ENCODE measurements at regions not wholly inside any gene's neighbourhood (a gene's known extent, or its start where the extent isn't known, plus 50 kb on each side); places are given as distances from the start of the nearest gene placed in this dataset.

DNA sequence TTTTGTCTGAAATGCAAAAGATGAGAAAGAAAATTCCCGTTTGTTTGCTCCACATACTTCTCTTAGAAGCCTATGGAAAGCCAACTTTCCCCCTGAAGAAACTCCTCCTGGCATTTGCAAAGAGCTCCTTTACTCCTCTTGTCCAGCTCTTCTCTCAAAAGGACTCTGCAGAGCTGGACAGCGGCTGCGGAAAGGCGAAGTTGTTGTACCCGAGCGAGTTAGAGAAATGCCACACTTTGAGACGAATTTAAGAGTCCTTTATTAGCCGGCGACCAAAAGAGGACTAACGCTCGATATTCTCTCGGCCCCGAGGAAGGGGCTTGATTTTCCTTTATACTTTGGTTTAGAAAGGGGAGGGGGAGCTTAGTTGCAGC is 157.8 kb downstream of the TRIM27 start:
- no peak for ATAC-seq
- H3K4me1 ChIP-seq: no peaks in the 10 kb centered on the region
- no peaks in the 10 kb centered on the region for H3K36me3 ChIP-seq
- TF ChIP-seq, protein P1, sequence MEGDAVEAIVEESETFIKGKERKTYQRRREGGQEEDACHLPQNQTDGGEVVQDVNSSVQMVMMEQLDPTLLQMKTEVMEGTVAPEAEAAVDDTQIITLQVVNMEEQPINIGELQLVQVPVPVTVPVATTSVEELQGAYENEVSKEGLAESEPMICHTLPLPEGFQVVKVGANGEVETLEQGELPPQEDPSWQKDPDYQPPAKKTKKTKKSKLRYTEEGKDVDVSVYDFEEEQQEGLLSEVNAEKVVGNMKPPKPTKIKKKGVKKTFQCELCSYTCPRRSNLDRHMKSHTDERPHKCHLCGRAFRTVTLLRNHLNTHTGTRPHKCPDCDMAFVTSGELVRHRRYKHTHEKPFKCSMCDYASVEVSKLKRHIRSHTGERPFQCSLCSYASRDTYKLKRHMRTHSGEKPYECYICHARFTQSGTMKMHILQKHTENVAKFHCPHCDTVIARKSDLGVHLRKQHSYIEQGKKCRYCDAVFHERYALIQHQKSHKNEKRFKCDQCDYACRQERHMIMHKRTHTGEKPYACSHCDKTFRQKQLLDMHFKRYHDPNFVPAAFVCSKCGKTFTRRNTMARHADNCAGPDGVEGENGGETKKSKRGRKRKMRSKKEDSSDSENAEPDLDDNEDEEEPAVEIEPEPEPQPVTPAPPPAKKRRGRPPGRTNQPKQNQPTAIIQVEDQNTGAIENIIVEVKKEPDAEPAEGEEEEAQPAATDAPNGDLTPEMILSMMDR (IDR thresholded peaks at IDR 0.05): no peak
- H3K27me3 ChIP-seq: peaks cover 75 to 100% of the 10 kb centered on the region in 2 donors
- DNase-seq: no peak
- intact Hi-C loops (cut with DNase I): no loop called here
- H3K4me3 ChIP-seq: no peak overlapping the region
- no peaks in the 10 kb centered on the region for H3K9me3 ChIP-seq
- no peak overlapping the region for H3K27ac ChIP-seq

GRCh38 chr6:28766426-28766825 is 157.4 kb downstream of the TRIM27 start:
- ATAC-seq: no peak
- H3K27ac ChIP-seq: no peak overlapping the region
- TF ChIP-seq, protein P1 (IDR thresholded peaks at IDR 0.05): no peak
- H3K4me3 ChIP-seq: no peak overlapping the region
- H3K4me1 ChIP-seq: no peaks in the 10 kb centered on the region
- H3K36me3 ChIP-seq: no peaks in the 10 kb centered on the region
- DNase-seq: no peak
- intact Hi-C loops (cut with DNase I): no loop called here
- no peaks in the 10 kb centered on the region for H3K9me3 ChIP-seq
- H3K27me3 ChIP-seq: peaks cover 76 to 100% of the 10 kb centered on the region in 2 donors

DNA sequence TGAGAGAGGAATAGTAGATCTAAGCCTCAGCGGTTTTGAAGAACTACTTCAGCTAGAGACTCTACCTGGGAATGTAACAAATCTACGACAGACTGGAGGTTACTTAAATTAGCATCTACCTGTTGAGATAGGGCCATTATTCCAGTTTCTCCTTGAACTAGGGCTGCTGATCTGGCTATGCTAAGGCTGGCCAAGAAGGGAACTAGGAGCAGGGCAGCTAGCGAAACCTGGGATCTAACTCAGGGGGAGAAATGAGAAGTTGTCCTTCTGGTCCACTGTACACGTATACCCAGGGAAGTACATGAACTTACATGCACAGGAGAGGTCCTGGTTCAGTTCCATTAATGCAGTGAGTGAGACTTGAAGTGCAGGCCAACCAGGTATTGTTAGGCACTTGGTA is 156.7 kb downstream of the TRIM27 start:
- no peak for ATAC-seq
- intact Hi-C loops (cut with DNase I): no loop called here
- TF ChIP-seq, protein P1 (IDR thresholded peaks at IDR 0.05): no peak
- Histone ChIP-seq H3K4me1 (no peaks in the 10 kb centered on the region), H3K27ac (no peak overlapping the region), H3K27me3 (peaks cover 73 to 100% of the 10 kb centered on the region in 2 donors), H3K9me3 (no peaks in the 10 kb centered on the region), H3K36me3 (no peaks in the 10 kb centered on the region), H3K4me3 (no peak overlapping the region)
- DNase-seq: no peak

DNA sequence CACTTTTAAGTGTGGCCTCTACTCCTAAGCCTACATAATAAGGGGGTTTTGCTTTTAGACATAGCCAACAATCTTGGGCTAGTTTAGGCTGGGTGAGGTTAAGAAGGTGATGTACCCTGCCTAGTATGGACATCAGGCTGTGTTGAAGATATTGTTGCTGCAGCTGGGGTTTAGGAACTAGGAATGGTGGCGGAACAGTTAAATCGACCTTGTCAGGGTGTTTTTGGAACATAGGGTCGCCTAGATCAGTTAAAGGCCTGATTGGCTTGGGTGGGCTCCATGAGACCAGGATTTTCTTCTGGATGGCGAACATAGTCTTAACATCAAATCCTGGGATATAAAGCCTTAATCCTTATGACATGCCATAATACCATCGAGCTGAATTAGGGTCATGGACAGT is 156.1 kb downstream of the TRIM27 start:
- no peaks in the 10 kb centered on the region for H3K4me1 ChIP-seq
- H3K27ac ChIP-seq: no peak overlapping the region
- ATAC-seq (no peak), DNase-seq (no peak)
- no peaks in the 10 kb centered on the region for H3K36me3 ChIP-seq
- intact Hi-C loops (cut with DNase I): no loop called here
- H3K4me3 ChIP-seq: no peak overlapping the region
- H3K9me3 ChIP-seq: no peaks in the 10 kb centered on the region
- H3K27me3 ChIP-seq: peaks cover 78 to 100% of the 10 kb centered on the region in 2 donors
- TF ChIP-seq, protein P1 (IDR thresholded peaks at IDR 0.05): no peak

DNA sequence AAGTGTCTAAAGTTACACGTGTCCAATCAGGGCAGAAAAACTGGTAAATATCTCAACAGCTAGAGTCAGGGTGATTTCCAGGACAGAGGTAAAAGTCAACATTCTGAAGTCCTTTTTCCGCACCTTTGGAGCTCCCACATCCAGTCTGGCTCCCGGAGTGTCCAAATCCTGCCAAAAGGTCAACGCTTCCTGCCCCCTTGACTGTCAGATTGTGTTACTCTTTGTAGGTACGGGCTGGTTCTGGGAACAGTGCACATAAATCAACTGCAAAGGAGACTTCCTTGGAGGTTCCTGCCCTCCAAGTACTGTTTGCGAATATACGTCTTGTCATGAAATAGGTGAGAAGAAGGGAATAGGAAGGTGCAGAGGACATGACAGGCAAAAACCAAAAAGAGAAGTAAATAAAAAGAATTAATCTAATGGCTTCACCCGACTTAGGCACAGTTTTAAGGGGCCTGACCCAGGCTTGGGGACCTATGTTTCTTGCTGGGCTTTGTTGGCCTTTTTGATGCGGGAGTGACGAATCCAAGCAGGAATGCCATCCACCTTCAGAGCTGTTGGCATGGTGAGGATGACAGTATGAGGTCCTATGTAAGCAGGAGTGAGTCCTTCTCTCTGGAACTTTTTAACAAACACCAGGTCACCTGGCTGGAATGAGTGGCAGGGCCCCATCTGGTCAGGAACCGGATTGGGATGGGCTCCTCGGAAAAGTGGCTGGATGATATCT is 155.4 kb downstream of the TRIM27 start:
- Histone ChIP-seq H3K27me3 (peaks cover 84 to 100% of the 10 kb centered on the region in 2 donors), H3K4me3 (no peak overlapping the region), H3K27ac (no peak overlapping the region), H3K9me3 (no peaks in the 10 kb centered on the region), H3K4me1 (no peaks in the 10 kb centered on the region), H3K36me3 (no peaks in the 10 kb centered on the region)
- DNase-seq (no peak), ATAC-seq (no peak)
- TF ChIP-seq, protein P1 (IDR thresholded peaks at IDR 0.05): no peak
- intact Hi-C loops (cut with DNase I): no loop called here
